ENCODE measurements at regions not wholly inside any gene's neighbourhood (a gene's known extent, or its start where the extent isn't known, plus 50 kb on each side); places are given as distances from the start of the nearest gene placed in this dataset.

DNA sequence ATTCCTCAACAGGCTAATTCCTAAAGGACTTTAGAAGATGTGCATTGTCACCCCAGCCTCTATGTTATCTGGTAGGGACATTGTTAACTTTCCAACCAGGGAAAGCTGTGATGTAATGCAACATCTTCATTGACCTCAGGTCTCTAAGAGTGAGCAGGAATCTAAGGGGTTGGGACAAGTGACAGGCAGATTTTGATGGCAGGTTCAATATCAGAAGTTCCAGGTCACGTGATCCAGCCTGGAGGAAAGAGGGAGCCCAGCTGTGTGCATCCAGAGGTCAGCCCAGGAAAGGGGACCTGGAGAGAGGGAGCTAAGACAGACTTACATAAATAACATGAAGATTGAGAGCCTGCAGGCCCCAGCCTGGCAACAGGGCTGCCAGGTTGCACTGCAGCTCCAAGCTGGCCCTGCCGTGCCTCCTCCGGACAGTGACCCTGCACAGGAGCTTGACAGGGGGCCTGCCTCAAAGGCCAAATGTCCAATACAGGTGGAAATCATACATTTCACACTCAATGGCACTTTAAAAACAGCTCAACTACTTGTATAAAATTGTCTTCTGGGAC lies 262.2 kb upstream of the MGAT5 start:
- Histone ChIP-seq H2AFZ (ENCODE audit: low read depth, low read length) (no peak overlapping the region), H3K79me2 (replicated peaks; ENCODE audit: insufficient read depth, low read length) (no peaks in the 10 kb centered on the region), H3K27ac (ENCODE audit: low read length) (no peak overlapping the region), H3K27me3 (ENCODE audit: insufficient read depth, low read depth, low read length) (no peaks in the 10 kb centered on the region), H3K4me3 (ENCODE audit: low read length) (no peak overlapping the region), H4K20me1 (ENCODE audit: insufficient read depth) (no peaks in the 10 kb centered on the region), H3K9me3 (ENCODE audit: low read length) (no peaks in the 10 kb centered on the region), H3K9me2 (ENCODE audit: insufficient read depth, low read length) (no peaks in the 10 kb centered on the region), H3K36me3 (ENCODE audit: insufficient read depth, low read length) (no peaks in the 10 kb centered on the region), H3F3A (ENCODE audit: insufficient read depth, low read length, poor library complexity, severe bottlenecking) (no peaks in the 10 kb centered on the region), H3K4me2 (ENCODE audit: low read length) (no peak overlapping the region), H3K9ac (ENCODE audit: low read length) (no peak overlapping the region)
- TF ChIP-seq TAF1 (IDR thresholded peaks at IDR 0.05; ENCODE audit: low read depth) (no peak), EP300 (conservative IDR thresholded peaks at IDR 0.05; ENCODE audit: poor library complexity, severe bottlenecking) (no peak), REST (IDR thresholded peaks at IDR 0.05; ENCODE audit: borderline replicate concordance) (no peak), SMC3 (conservative IDR thresholded peaks at IDR 0.05; ENCODE audit: poor library complexity) (no peak), MXI1 (conservative IDR thresholded peaks at IDR 0.05; ENCODE audit: poor library complexity, severe bottlenecking) (no peak), RAD21 (conservative IDR thresholded peaks at IDR 0.05) (no peak), EZH2 (IDR thresholded peaks at IDR 0.05; ENCODE audit: borderline replicate concordance, insufficient read depth, low read length, poor library complexity, severe bottlenecking) (no peak), POLR2AphosphoS5 (IDR thresholded peaks at IDR 0.05) (no peak), CTCF (IDR thresholded peaks at IDR 0.05; ENCODE audit: poor library complexity, severe bottlenecking) (no peak)

GRCh38 chr2:133992454-133992853 lies 261.4 kb upstream of the MGAT5 start:
- Histone ChIP-seq H3K36me3 (ENCODE audit: insufficient read depth, low read length) (no peaks in the 10 kb centered on the region), H3K9me2 (ENCODE audit: insufficient read depth, low read length) (no peaks in the 10 kb centered on the region), H3F3A (ENCODE audit: insufficient read depth, low read length, poor library complexity, severe bottlenecking) (no peaks in the 10 kb centered on the region), H2AFZ (ENCODE audit: low read depth, low read length) (no peak overlapping the region), H4K20me1 (ENCODE audit: insufficient read depth) (no peaks in the 10 kb centered on the region), H3K79me2 (replicated peaks; ENCODE audit: insufficient read depth, low read length) (no peaks in the 10 kb centered on the region), H3K4me3 (ENCODE audit: low read length) (no peak overlapping the region), H3K4me2 (ENCODE audit: low read length) (no peak overlapping the region), H3K9ac (ENCODE audit: low read length) (no peak overlapping the region), H3K27me3 (ENCODE audit: insufficient read depth, low read depth, low read length) (no peaks in the 10 kb centered on the region), H3K9me3 (ENCODE audit: low read length) (no peaks in the 10 kb centered on the region), H3K27ac (ENCODE audit: low read length) (no peak overlapping the region)
- TF ChIP-seq RAD21 (conservative IDR thresholded peaks at IDR 0.05), result no peak
- no peak for TF ChIP-seq MXI1 (conservative IDR thresholded peaks at IDR 0.05; ENCODE audit: poor library complexity, severe bottlenecking)
- TF ChIP-seq CTCF (IDR thresholded peaks at IDR 0.05; ENCODE audit: poor library complexity, severe bottlenecking), result no peak
- TF ChIP-seq TAF1 (IDR thresholded peaks at IDR 0.05; ENCODE audit: low read depth), result no peak
- TF ChIP-seq EP300 (conservative IDR thresholded peaks at IDR 0.05; ENCODE audit: poor library complexity, severe bottlenecking), result no peak
- no peak for TF ChIP-seq SMC3 (conservative IDR thresholded peaks at IDR 0.05; ENCODE audit: poor library complexity)
- TF ChIP-seq REST (IDR thresholded peaks at IDR 0.05; ENCODE audit: borderline replicate concordance), result no peak
- no peak for TF ChIP-seq EZH2 (IDR thresholded peaks at IDR 0.05; ENCODE audit: borderline replicate concordance, insufficient read depth, low read length, poor library complexity, severe bottlenecking)
- no peak for TF ChIP-seq POLR2AphosphoS5 (IDR thresholded peaks at IDR 0.05)
